ENCODE measurements at regions not wholly inside any gene's neighbourhood (a gene's known extent, or its start where the extent isn't known, plus 50 kb on each side); places are given as distances from the start of the nearest gene placed in this dataset.
"Not testable (repeated sequence)": the region's sequence is repeated elsewhere in the genome, so short reads cannot be mapped to it uniquely, and the experiment has no call there.

- TF ChIP-seq CTCF (IDR thresholded peaks at IDR 0.05; ENCODE audit: low read depth, low read length, missing control alignments): no peak
- H3K36me3 ChIP-seq (replicated peaks): no peaks in the 10 kb centered on the region
- H3K4me3 ChIP-seq (ENCODE audit: low read depth, low read length): no peak overlapping the region
- no peak for DNase-seq
- in situ Hi-C loops (cut with HindIII; ENCODE audit: low pct_ligation_motif_present, low sequenced_read_pairs): no loop called here
- peaks cover 2% of the 10 kb centered on the region for H3K27me3 ChIP-seq (replicated peaks)
- H3K27ac ChIP-seq: no peak overlapping the region
Observed at GRCh38 chr14:53622447-53622846, 334.2 kb downstream of the BMP4 start.

- H3K27ac ChIP-seq: no peak overlapping the region
- TF ChIP-seq CTCF (IDR thresholded peaks at IDR 0.05; ENCODE audit: low read depth, low read length, missing control alignments): no peak
- H3K36me3 ChIP-seq (replicated peaks): no peaks in the 10 kb centered on the region
- in situ Hi-C loops (cut with HindIII; ENCODE audit: low pct_ligation_motif_present, low sequenced_read_pairs): no loop called here
- DNase-seq: no peak
- no peak overlapping the region for H3K4me3 ChIP-seq (ENCODE audit: low read depth, low read length)
- peaks cover 2% of the 10 kb centered on the region for H3K27me3 ChIP-seq (replicated peaks)
Observed at GRCh38 chr14:53621921-53622320, 334.7 kb downstream of the BMP4 start.

- Histone ChIP-seq H3K4me3 (ENCODE audit: low read depth, low read length) (no peak overlapping the region), H3K27me3 (replicated peaks) (peaks cover 2% of the 10 kb centered on the region), H3K27ac (no peak overlapping the region), H3K36me3 (replicated peaks) (no peaks in the 10 kb centered on the region)
- DNase-seq: no peak
- TF ChIP-seq CTCF (IDR thresholded peaks at IDR 0.05; ENCODE audit: low read depth, low read length, missing control alignments): no peak
- in situ Hi-C loops (cut with HindIII; ENCODE audit: low pct_ligation_motif_present, low sequenced_read_pairs): no loop called here
Observed at GRCh38 chr14:53621433-53621832, 335.2 kb downstream of the BMP4 start.

- no peak for DNase-seq
- TF ChIP-seq CTCF (IDR thresholded peaks at IDR 0.05; ENCODE audit: low read depth, low read length, missing control alignments): no peak
- in situ Hi-C loops (cut with HindIII; ENCODE audit: low pct_ligation_motif_present, low sequenced_read_pairs): no loop called here
- Histone ChIP-seq H3K27ac (no peak overlapping the region), H3K27me3 (replicated peaks) (peaks cover 2% of the 10 kb centered on the region), H3K36me3 (replicated peaks) (no peaks in the 10 kb centered on the region), H3K4me3 (ENCODE audit: low read depth, low read length) (no peak overlapping the region)
Observed at GRCh38 chr14:53620890-53621289, 335.7 kb downstream of the BMP4 start.

GRCh38 chr14:53620317-53620716 is 336.3 kb downstream of the BMP4 start:
- DNase-seq: no peak
- H3K4me3 ChIP-seq (ENCODE audit: low read depth, low read length): no peak overlapping the region
- in situ Hi-C loops (cut with HindIII; ENCODE audit: low pct_ligation_motif_present, low sequenced_read_pairs): no loop called here
- no peak for TF ChIP-seq CTCF (IDR thresholded peaks at IDR 0.05; ENCODE audit: low read depth, low read length, missing control alignments)
- H3K27ac ChIP-seq: no peak overlapping the region
- peaks cover 2% of the 10 kb centered on the region for H3K27me3 ChIP-seq (replicated peaks)
- H3K36me3 ChIP-seq (replicated peaks): no peaks in the 10 kb centered on the region

GRCh38 chr14:53619691-53620231 is 336.9 kb downstream of the BMP4 start:
- H3K27me3 ChIP-seq (replicated peaks): no peaks in the 10 kb centered on the region
- TF ChIP-seq CTCF (IDR thresholded peaks at IDR 0.05; ENCODE audit: low read depth, low read length, missing control alignments): no peak
- in situ Hi-C loops (cut with HindIII; ENCODE audit: low pct_ligation_motif_present, low sequenced_read_pairs): no loop called here
- no peaks in the 10 kb centered on the region for H3K36me3 ChIP-seq (replicated peaks)
- DNase-seq: peak; percentile 34
- H3K4me3 ChIP-seq (ENCODE audit: low read depth, low read length): no peak overlapping the region
- no peak overlapping the region for H3K27ac ChIP-seq

GRCh38 chr14:53616536-53616935 is 340.1 kb downstream of the BMP4 start:
- H3K27me3 ChIP-seq (replicated peaks); H3K36me3 ChIP-seq (replicated peaks); in situ Hi-C loops (cut with HindIII; ENCODE audit: low pct_ligation_motif_present, low sequenced_read_pairs); H3K27ac ChIP-seq; DNase-seq; H3K4me3 ChIP-seq (ENCODE audit: low read depth, low read length): not testable (repeated sequence)
